Astrocyte of the cerebellum (primary cell): ENCODE measurements at regions not wholly inside any gene's neighbourhood (a gene's known extent, or its start where the extent isn't known, plus 50 kb on each side); places are given as distances from the start of the nearest gene placed in this dataset.
A peak's percentile ranks its signal among the peaks of the same experiment; 100 is the strongest.

Source experiments
- DNase-seq: peaks from one replicate; pipeline ENCODE4 v3.0.0-alpha.2; 2011; ENCODE audit warnings: low read depth
- H3K4me3 ChIP-seq: 2 replicates; pipeline ENCODE4 v1.5.1; 2011; ENCODE audit warnings: mild to moderate bottlenecking, low read depth, low read length, moderate library complexity
- CTCF ChIP-seq: IDR thresholded peaks from 2 replicates; pipeline ENCODE4 v1.5.1; 2012; ENCODE audit warnings: low read length, low read depth, moderate library complexity, mild to moderate bottlenecking; ENCODE audit errors: missing control alignments
- in situ Hi-C: cut with HindIII; loops from 2 replicates; pipeline ENCODE4 v1.10.0; 2017; ENCODE audit warnings: low sequenced_read_pairs

- DNase-seq, result no peak
- no peak overlapping the region for H3K4me3 ChIP-seq
- TF ChIP-seq CTCF, result no peak
- in situ Hi-C loops, result no loop called here
These were observed 1169.9 kb downstream of the TYW1 start for GRCh38 chr7:68166525-68166924.

GRCh38 chr7:68173513-68173912, 1176.9 kb downstream of the TYW1 start:
- no peak for DNase-seq
- in situ Hi-C loops, result no loop called here
- no peak overlapping the region for H3K4me3 ChIP-seq
- TF ChIP-seq CTCF, result no peak

GRCh38 chr7:68176974-68177373, 1180.3 kb downstream of the TYW1 start:
- no peak overlapping the region for H3K4me3 ChIP-seq
- DNase-seq, result peak; percentile 35
- TF ChIP-seq CTCF, result peak; percentile 73
- in situ Hi-C loops, result no loop called here

GRCh38 chr7:68180761-68181160, 1184.1 kb downstream of the TYW1 start:
- TF ChIP-seq CTCF, result no peak
- no peak overlapping the region for H3K4me3 ChIP-seq
- in situ Hi-C loops, result no loop called here
- DNase-seq, result no peak

GRCh38 chr7:68183176-68183575, 1186.5 kb downstream of the TYW1 start:
- in situ Hi-C loops, result no loop called here
- DNase-seq, result no peak
- H3K4me3 ChIP-seq, result no peak overlapping the region
- TF ChIP-seq CTCF, result no peak

GRCh38 chr7:68185631-68186456, 1189.2 kb downstream of the TYW1 start:
- DNase-seq, result no peak
- no peak for TF ChIP-seq CTCF
- in situ Hi-C loops, result no loop called here
- no peak overlapping the region for H3K4me3 ChIP-seq
